ENCODE measurements at regions not wholly inside any gene's neighbourhood (a gene's known extent, or its start where the extent isn't known, plus 50 kb on each side); places are given as distances from the start of the nearest gene placed in this dataset.

- no peak for TF ChIP-seq CTCF (IDR thresholded peaks at IDR 0.05)
- no peak overlapping the region for H3K27ac ChIP-seq
- H3K27me3 ChIP-seq, result no peaks in the 10 kb centered on the region
- DNase-seq, result no peak
- intact Hi-C loops (cut with DNase I; ENCODE audit: low total_unique reads), result no loop called here
- H3K9me3 ChIP-seq, result no peaks in the 10 kb centered on the region
- H3K4me1 ChIP-seq, result no peaks in the 10 kb centered on the region
- 89 to 100% methylated on average over 1 of the region's 1 CpG for WGBS, 2 donors
- H3K36me3 ChIP-seq (ENCODE audit: low read depth, missing control alignments), result no peaks in the 10 kb centered on the region
- no peak overlapping the region for H3K4me3 ChIP-seq
These were observed 94.9 kb downstream of the C16orf95 start for GRCh38 chr16:87222335-87222734.

- no peaks in the 10 kb centered on the region for H3K9me3 ChIP-seq
- 92 to 97% methylated on average over 3 of the region's 3 CpGs for WGBS, 2 donors
- H3K4me3 ChIP-seq, result no peak overlapping the region
- no peak for DNase-seq
- TF ChIP-seq POLR2A (IDR thresholded peaks at IDR 0.05), result no peak
- no peak for TF ChIP-seq CTCF (IDR thresholded peaks at IDR 0.05)
- no peaks in the 10 kb centered on the region for H3K27me3 ChIP-seq
- H3K27ac ChIP-seq, result no peak overlapping the region
- H3K4me1 ChIP-seq, result no peaks in the 10 kb centered on the region
- no peaks in the 10 kb centered on the region for H3K36me3 ChIP-seq (ENCODE audit: low read depth, missing control alignments)
- intact Hi-C loops (cut with DNase I; ENCODE audit: low total_unique reads), result no loop called here
These were observed 93.4 kb downstream of the C16orf95 start for GRCh38 chr16:87223656-87224248.

- no peaks in the 10 kb centered on the region for H3K36me3 ChIP-seq (ENCODE audit: low read depth, missing control alignments)
- H3K9me3 ChIP-seq, result no peaks in the 10 kb centered on the region
- no peaks in the 10 kb centered on the region for H3K4me1 ChIP-seq
- H3K27ac ChIP-seq, result peak overlapping the region; percentile 67 to 70
- intact Hi-C loops (cut with DNase I; ENCODE audit: low total_unique reads), result no loop called here
- TF ChIP-seq POLR2A (IDR thresholded peaks at IDR 0.05), result no peak
- no peak for TF ChIP-seq CTCF (IDR thresholded peaks at IDR 0.05)
- DNase-seq, result no peak
- no peak overlapping the region for H3K4me3 ChIP-seq
- H3K27me3 ChIP-seq, result no peaks in the 10 kb centered on the region
These were observed 90.3 kb downstream of the C16orf95 start for GRCh38 chr16:87226926-87227295.

GRCh38 chr16:87227296-87227951, 89.8 kb downstream of the C16orf95 start:
- intact Hi-C loops (cut with DNase I; ENCODE audit: low total_unique reads), result no loop called here
- H3K4me3 ChIP-seq, result no peak overlapping the region
- no peaks in the 10 kb centered on the region for H3K9me3 ChIP-seq
- H3K27me3 ChIP-seq, result no peaks in the 10 kb centered on the region
- peak; percentile 41 for DNase-seq
- H3K36me3 ChIP-seq (ENCODE audit: low read depth, missing control alignments), result no peaks in the 10 kb centered on the region
- H3K27ac ChIP-seq, result peak overlapping the region; percentile 67 to 70
- WGBS, 2 donors, result 60 to 69% methylated on average over 10 to 24 of the region's 24 CpGs
- no peaks in the 10 kb centered on the region for H3K4me1 ChIP-seq
- no peak for TF ChIP-seq CTCF (IDR thresholded peaks at IDR 0.05)
- no peak for TF ChIP-seq POLR2A (IDR thresholded peaks at IDR 0.05)

- Histone ChIP-seq H3K4me1 (no peaks in the 10 kb centered on the region), H3K27ac (no peak overlapping the region), H3K27me3 (no peaks in the 10 kb centered on the region), H3K9me3 (no peaks in the 10 kb centered on the region), H3K36me3 (ENCODE audit: low read depth, missing control alignments) (no peaks in the 10 kb centered on the region), H3K4me3 (no peak overlapping the region)
- TF ChIP-seq POLR2A (IDR thresholded peaks at IDR 0.05) (no peak), CTCF (IDR thresholded peaks at IDR 0.05) (no peak)
- 96% methylated on average over 4 to 8 of the region's 8 CpGs for WGBS, 2 donors
- intact Hi-C loops (cut with DNase I; ENCODE audit: low total_unique reads), result no loop called here
- DNase-seq, result no peak
These were observed 88.8 kb downstream of the C16orf95 start for GRCh38 chr16:87228363-87228762.
